Peyer's patch (tissue), 4 donors: ENCODE measurements at regions not wholly inside any gene's neighbourhood (a gene's known extent, or its start where the extent isn't known, plus 50 kb on each side); places are given as distances from the start of the nearest gene placed in this dataset.

Experiments
- DNase-seq, 3 donors: peaks; one replicate each; pipeline ENCODE4 v3.0.0-alpha.2; 2017 to 2019
- H3K27ac ChIP-seq, 4 donors: fragments of 200-600 bp; sonication (generic); one replicate each; pipeline ENCODE4 v1.5.1; 2016 to 2019
- H3K27me3 ChIP-seq, 2 donors: fragments of 200-600 bp; sonication (generic); one replicate each; pipeline ENCODE4 v1.5.1; 2019
- H3K36me3 ChIP-seq, 3 donors: fragments of 200-600 bp; sonication (generic); one replicate each; pipeline ENCODE4 v1.5.1; 2016 to 2019
- H3K4me1 ChIP-seq, 4 donors: fragments of 200-600 bp; sonication (generic); one replicate each; pipeline ENCODE4 v1.5.1; 2016 to 2019
- H3K4me3 ChIP-seq, 4 donors: fragments of 200-600 bp; sonication (generic); 1 replicate in 3 of 4; 2 replicates in 1 of 4; pipeline ENCODE4 v1.5.1; 2016 to 2019; ENCODE audit warnings: mild to moderate bottlenecking in 1 of 4
- H3K9me3 ChIP-seq, 4 donors: fragments of 200-600 bp; sonication (generic); one replicate each; pipeline ENCODE4 v1.5.1; 2016 to 2019; ENCODE audit warnings: mild to moderate bottlenecking in 1 of 4
- POLR2A ChIP-seq, 2 donors: fragments of 450-650 bp; IDR thresholded peaks; one replicate each; pipeline ENCODE4 v1.5.1; 2017; ENCODE audit warnings: antibody characterized with exemption in 2 of 2, mild to moderate bottlenecking in 2 of 2, moderate library complexity in 2 of 2
- TF ChIP-seq, protein P1 (sequence below), 6 experiments: fragments of 450-650 bp in 4 of 6; fragments of 200-600 bp in 2 of 6; sonication (generic) in 1 of 6; IDR thresholded peaks; one replicate each; pipeline ENCODE4 v1.5.1; 2017 to 2019; ENCODE audit warnings: antibody characterized with exemption in 6 of 6, mild to moderate bottlenecking in 3 of 6, moderate library complexity in 1 of 6

DNA sequence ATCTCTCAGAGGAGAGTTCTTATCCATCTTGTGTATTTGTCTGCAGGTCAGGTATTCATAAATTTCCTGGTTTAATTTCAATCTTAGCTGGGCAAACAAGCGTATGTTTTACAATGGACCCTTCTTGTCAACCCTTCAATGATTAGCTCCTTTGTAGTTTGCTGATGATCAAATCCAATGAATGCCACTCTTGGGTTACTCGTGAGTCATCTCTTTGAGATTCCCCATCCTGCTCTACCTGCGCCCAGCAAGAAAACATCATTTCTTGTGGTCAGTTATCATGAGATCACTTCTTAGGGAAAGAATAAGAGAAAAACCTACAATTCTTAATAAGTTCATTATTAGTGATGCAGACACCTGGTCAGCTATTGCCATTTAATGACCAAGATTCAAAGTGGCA, 572.3 kb upstream of the PKN2 start:
- DNase-seq = no peak
- TF ChIP-seq, protein P1, sequence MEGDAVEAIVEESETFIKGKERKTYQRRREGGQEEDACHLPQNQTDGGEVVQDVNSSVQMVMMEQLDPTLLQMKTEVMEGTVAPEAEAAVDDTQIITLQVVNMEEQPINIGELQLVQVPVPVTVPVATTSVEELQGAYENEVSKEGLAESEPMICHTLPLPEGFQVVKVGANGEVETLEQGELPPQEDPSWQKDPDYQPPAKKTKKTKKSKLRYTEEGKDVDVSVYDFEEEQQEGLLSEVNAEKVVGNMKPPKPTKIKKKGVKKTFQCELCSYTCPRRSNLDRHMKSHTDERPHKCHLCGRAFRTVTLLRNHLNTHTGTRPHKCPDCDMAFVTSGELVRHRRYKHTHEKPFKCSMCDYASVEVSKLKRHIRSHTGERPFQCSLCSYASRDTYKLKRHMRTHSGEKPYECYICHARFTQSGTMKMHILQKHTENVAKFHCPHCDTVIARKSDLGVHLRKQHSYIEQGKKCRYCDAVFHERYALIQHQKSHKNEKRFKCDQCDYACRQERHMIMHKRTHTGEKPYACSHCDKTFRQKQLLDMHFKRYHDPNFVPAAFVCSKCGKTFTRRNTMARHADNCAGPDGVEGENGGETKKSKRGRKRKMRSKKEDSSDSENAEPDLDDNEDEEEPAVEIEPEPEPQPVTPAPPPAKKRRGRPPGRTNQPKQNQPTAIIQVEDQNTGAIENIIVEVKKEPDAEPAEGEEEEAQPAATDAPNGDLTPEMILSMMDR (IDR thresholded peaks at IDR 0.05) = no peak
- TF ChIP-seq POLR2A (IDR thresholded peaks at IDR 0.05) = no peak
- Histone ChIP-seq H3K9me3 (no peaks in the 10 kb centered on the region), H3K36me3 (no peaks in the 10 kb centered on the region), H3K27ac (no peak overlapping the region), H3K27me3 (peaks cover 0 to 3% of the 10 kb centered on the region in 2 donors), H3K4me3 (no peak overlapping the region), H3K4me1 (no peaks in the 10 kb centered on the region)

GRCh38 chr1:88117597-88117996, 566.5 kb upstream of the PKN2 start:
- no peak for DNase-seq
- no peak overlapping the region for H3K27ac ChIP-seq
- TF ChIP-seq POLR2A (IDR thresholded peaks at IDR 0.05) = no peak
- TF ChIP-seq, protein P1 (IDR thresholded peaks at IDR 0.05) = no peak
- H3K27me3 ChIP-seq = no peaks in the 10 kb centered on the region
- no peaks in the 10 kb centered on the region for H3K9me3 ChIP-seq
- H3K4me3 ChIP-seq = no peak overlapping the region
- no peaks in the 10 kb centered on the region for H3K4me1 ChIP-seq
- H3K36me3 ChIP-seq = no peaks in the 10 kb centered on the region

- TF ChIP-seq, protein P1 (IDR thresholded peaks at IDR 0.05) = no peak
- TF ChIP-seq POLR2A (IDR thresholded peaks at IDR 0.05) = no peak
- no peak for DNase-seq
Observed at GRCh38 chr1:88118176-88118845, 565.8 kb upstream of the PKN2 start.

GRCh38 chr1:88124614-88125013, 559.5 kb upstream of the PKN2 start:
- no peaks in the 10 kb centered on the region for H3K4me1 ChIP-seq
- TF ChIP-seq POLR2A (IDR thresholded peaks at IDR 0.05) = no peak
- TF ChIP-seq, protein P1 (IDR thresholded peaks at IDR 0.05) = no peak
- H3K36me3 ChIP-seq = no peaks in the 10 kb centered on the region
- H3K27ac ChIP-seq = no peak overlapping the region
- no peak for DNase-seq
- H3K9me3 ChIP-seq = no peaks in the 10 kb centered on the region
- H3K4me3 ChIP-seq = no peak overlapping the region
- no peaks in the 10 kb centered on the region for H3K27me3 ChIP-seq

More at GRCh38 chr1:88118176-88118845, 565.8 kb upstream of the PKN2 start:
- Histone ChIP-seq H3K36me3 (no peaks in the 10 kb centered on the region), H3K27ac (no peak overlapping the region), H3K4me1 (no peaks in the 10 kb centered on the region), H3K9me3 (no peaks in the 10 kb centered on the region), H3K4me3 (no peak overlapping the region), H3K27me3 (no peaks in the 10 kb centered on the region)

GRCh38 chr1:88126467-88126866, 557.6 kb upstream of the PKN2 start:
- H3K4me1 ChIP-seq = no peaks in the 10 kb centered on the region
- H3K9me3 ChIP-seq = no peaks in the 10 kb centered on the region
- no peak overlapping the region for H3K27ac ChIP-seq
- no peaks in the 10 kb centered on the region for H3K36me3 ChIP-seq
- no peak for DNase-seq
- H3K4me3 ChIP-seq = no peak overlapping the region
- TF ChIP-seq POLR2A (IDR thresholded peaks at IDR 0.05) = no peak
- TF ChIP-seq, protein P1 (IDR thresholded peaks at IDR 0.05) = no peak
- no peaks in the 10 kb centered on the region for H3K27me3 ChIP-seq

DNA sequence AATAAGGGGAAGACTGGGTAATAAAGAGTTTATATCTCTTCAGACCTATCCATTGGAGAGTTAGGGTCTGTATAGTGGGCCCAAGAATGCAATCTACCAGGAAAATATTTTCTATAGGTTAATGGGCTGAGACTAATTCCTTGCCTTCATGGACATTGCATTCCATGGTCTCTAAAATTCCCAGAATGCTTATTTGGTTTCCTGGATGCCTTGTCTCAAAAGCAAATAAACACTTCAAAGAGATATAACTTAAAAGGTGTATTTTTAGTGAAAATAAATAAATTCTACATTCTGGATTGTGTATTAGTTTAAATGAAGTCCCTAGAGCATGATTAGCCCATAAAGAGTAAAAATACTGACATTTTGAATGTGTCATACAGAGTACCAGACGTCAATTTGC, 550.1 kb upstream of the PKN2 start:
- no peaks in the 10 kb centered on the region for H3K9me3 ChIP-seq
- H3K27me3 ChIP-seq = no peaks in the 10 kb centered on the region
- H3K4me3 ChIP-seq = no peak overlapping the region
- no peak for DNase-seq
- H3K4me1 ChIP-seq = no peaks in the 10 kb centered on the region
- H3K27ac ChIP-seq = no peak overlapping the region
- no peaks in the 10 kb centered on the region for H3K36me3 ChIP-seq
- no peak for TF ChIP-seq POLR2A (IDR thresholded peaks at IDR 0.05)
- TF ChIP-seq, protein P1 (IDR thresholded peaks at IDR 0.05) = no peak
